Stimulated activated naive CD8-positive, alpha-beta T cell treated with anti-CD3 and anti-CD28 coated beads, Interleukin-15, amount 100 ng/mL, for 72 hours (primary cell): ENCODE measurements at regions not wholly inside any gene's neighbourhood (a gene's known extent, or its start where the extent isn't known, plus 50 kb on each side); places are given as distances from the start of the nearest gene placed in this dataset.

Source experiments
- ATAC-seq: fragments of 150-1000 bp; cut with Tn5 transposase; 2 replicates; pipeline ENCODE4 v1.10.0; 2021; ENCODE audit warnings: mild to moderate bottlenecking, moderate library complexity
- DNase-seq, 2 donors: peaks; one replicate each; pipeline ENCODE4 v3.0.0; 2021 to 2022
- H3K27ac Mint-ChIP-seq, 2 donors: one replicate each; pipeline ENCODE4 v1.8.0; 2022; ENCODE audit warnings: mild to moderate bottlenecking in 2 of 2, mixed read lengths in 2 of 2, moderate library complexity in 2 of 2
- H3K27me3 Mint-ChIP-seq: one replicate; pipeline ENCODE4 v1.8.0; 2022; ENCODE audit warnings: mixed read lengths
- H3K4me1 Mint-ChIP-seq: one replicate; pipeline ENCODE4 v1.8.0; 2022; ENCODE audit warnings: mild to moderate bottlenecking, mixed read lengths
- H3K4me3 Mint-ChIP-seq, 2 donors: one replicate each; pipeline ENCODE4 v1.8.0; 2022; ENCODE audit warnings: mild to moderate bottlenecking in 2 of 2, mixed read lengths in 2 of 2, moderate library complexity in 1 of 2
- H3K9me3 Mint-ChIP-seq, 2 donors: one replicate each; pipeline ENCODE4 v1.8.0; 2022; ENCODE audit warnings: mixed read lengths in 2 of 2

DNA sequence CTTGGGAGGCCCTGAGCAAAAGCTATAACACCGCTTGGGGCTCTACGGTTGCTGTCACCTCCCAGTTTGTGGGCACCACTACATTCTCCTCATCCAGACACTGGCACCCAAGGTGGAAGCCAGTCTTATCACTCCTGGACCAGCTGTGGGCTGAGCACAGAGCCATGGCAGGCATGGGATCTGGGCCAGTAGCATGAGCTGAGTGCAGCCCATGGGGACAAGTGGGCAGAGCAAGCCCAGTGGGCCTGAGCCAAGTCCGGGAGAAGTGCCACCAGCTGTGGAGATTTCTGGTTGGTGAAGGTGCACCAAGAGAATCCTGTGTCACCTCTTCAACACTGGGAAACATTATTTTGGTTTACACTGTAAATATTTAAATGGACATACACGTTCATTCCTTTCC is 1013.0 kb downstream of the TECRL start:
- H3K27me3 Mint-ChIP-seq = no peaks in the 10 kb centered on the region
- no peak for ATAC-seq

DNA sequence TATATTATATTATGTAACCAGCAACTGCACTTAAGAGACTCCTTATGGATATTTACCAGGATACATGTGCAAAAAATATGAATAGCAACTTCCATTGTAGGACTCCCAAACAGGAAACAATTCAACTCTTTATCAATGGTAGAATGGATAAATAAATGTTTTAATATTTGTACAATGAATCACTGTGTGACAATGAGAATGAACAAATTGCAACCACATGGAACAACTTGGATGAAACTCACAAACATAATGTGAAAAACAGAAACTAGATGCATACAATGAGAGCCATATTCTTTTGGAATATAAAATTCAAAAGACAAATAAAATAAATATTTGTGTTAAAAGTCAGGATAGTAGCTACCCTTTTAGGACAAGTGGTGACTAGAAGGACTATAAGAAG is 1015.7 kb downstream of the TECRL start:
- H3K4me1 Mint-ChIP-seq = no peaks in the 10 kb centered on the region
- no peak overlapping the region for H3K4me3 Mint-ChIP-seq

More for the DNA sequence above, 1013.0 kb downstream of the TECRL start:
- Mint-ChIP-seq H3K4me1 (no peaks in the 10 kb centered on the region), H3K27ac (no peak overlapping the region), H3K9me3 (peaks cover 0 to 8% of the 10 kb centered on the region in 2 donors), H3K4me3 (no peak overlapping the region)
- DNase-seq = no peak

DNA sequence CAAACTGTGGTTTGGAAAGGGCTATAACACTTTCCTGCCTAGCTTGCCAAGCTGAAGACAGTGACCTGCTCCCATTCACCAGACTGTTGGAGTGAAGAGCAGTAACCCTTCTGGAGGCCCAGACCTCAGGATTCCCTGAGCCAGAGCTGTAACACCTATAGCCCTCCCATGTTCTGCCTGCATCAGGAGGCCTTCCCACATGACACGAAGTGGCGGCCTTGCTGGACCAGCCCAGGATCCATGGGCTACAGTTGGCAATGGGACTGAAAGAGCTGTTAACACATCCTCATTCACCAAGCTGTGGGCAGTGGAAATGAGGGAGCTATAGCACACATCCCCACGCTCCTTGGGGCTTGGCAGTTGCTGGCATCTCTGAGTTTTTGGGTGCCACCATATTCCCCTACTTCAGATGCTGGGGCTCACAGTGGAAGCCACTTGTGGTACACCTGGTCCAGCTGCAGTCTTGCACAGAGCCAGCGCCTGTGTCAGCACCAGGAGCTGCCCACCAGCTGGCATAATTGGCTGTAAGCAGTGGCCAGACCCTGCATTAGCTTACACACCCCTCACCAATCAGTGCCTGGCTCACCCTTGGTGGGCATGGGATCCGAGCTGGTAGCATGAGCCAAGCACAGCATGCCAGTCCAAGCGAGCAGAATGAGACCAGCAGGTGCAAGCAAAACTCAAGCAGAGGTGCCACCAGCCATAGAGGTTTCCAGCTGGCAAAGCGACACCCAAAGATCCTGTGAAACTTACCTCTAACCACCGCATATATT is 1029.3 kb downstream of the TECRL start:
- H3K4me3 Mint-ChIP-seq = no peak overlapping the region
- peaks cover 0 to 4% of the 10 kb centered on the region in 2 donors for H3K9me3 Mint-ChIP-seq
- H3K4me1 Mint-ChIP-seq = no peaks in the 10 kb centered on the region
- no peak overlapping the region for H3K27ac Mint-ChIP-seq
- no peaks in the 10 kb centered on the region for H3K27me3 Mint-ChIP-seq
- DNase-seq = no peak
- no peak for ATAC-seq

More for the DNA sequence above, 1015.7 kb downstream of the TECRL start:
- Mint-ChIP-seq H3K9me3 (peaks cover 0 to 8% of the 10 kb centered on the region in 2 donors), H3K27ac (no peak overlapping the region), H3K27me3 (no peaks in the 10 kb centered on the region)
- DNase-seq = no peak
- ATAC-seq = no peak

DNA sequence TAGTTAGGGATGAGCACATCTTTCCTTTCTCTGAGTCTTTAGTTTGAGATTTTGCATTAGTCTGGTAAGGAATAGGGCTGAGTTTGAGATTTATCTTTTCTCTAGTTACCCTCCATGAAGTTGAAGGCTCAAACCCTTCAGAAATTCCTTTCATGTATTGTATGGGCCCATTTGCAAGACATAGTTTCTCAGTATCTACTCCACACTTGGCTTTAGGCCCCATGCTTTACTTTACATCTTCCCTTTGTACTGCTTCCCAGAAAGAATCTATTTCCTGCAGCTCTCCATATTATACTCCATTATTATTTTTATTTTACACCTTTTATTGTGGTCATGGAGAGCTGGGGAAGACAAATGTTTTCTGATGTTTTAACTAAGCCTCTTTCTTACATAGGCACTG is 1038.2 kb downstream of the TECRL start:
- H3K27ac Mint-ChIP-seq = no peak overlapping the region
- H3K4me3 Mint-ChIP-seq = no peak overlapping the region
- no peak for DNase-seq
- no peaks in the 10 kb centered on the region for H3K27me3 Mint-ChIP-seq
- no peak for ATAC-seq
- peaks cover 11 to 16% of the 10 kb centered on the region in 2 donors for H3K9me3 Mint-ChIP-seq
- H3K4me1 Mint-ChIP-seq = no peaks in the 10 kb centered on the region

DNA sequence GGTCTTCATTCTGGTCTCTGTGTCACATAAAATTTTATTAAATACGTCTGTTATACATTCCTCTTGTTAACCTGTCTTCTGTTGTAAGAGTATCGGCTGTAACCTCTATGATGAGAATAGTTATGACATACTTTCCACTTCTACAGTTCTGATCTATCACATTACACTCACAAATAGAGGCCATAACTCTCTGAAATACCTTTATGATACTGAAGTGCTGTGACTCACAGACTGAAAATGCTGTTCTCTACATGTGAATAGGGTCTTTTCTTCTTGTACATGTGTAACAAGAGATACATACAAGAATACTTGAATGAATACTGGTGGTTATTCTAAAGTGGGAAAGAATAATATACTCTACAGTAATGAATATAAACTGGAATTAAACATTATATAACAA is 1047.6 kb downstream of the TECRL start:
- Mint-ChIP-seq H3K9me3 (peaks cover 13 to 16% of the 10 kb centered on the region in 2 donors), H3K4me3 (no peak overlapping the region), H3K27ac (no peak overlapping the region), H3K27me3 (no peaks in the 10 kb centered on the region), H3K4me1 (no peaks in the 10 kb centered on the region)
- no peak for ATAC-seq
- DNase-seq = no peak

DNA sequence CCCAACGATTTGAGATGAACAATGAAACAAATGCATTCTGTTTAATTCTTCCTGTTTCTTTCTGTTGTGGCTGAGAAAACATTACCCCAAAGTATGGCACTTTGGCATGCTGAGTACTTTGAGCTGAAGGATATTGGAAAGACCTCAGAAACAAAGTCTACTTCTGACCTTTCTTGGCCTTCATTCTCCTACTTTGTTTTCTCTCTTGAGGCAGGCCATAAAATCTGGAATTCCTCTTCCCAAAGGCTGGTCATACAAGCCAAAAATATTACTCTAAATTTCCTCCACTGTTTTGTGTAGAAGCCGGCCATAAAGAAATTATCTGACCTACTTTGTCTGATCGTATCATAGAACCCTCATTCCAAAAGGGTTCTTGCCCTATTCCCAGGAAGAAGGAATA is 1048.2 kb downstream of the TECRL start:
- no peaks in the 10 kb centered on the region for H3K4me1 Mint-ChIP-seq
- H3K9me3 Mint-ChIP-seq = peaks cover 10 to 11% of the 10 kb centered on the region in 2 donors
- no peak for ATAC-seq
- no peaks in the 10 kb centered on the region for H3K27me3 Mint-ChIP-seq
- no peak overlapping the region for H3K27ac Mint-ChIP-seq
- DNase-seq = no peak
- H3K4me3 Mint-ChIP-seq = no peak overlapping the region

DNA sequence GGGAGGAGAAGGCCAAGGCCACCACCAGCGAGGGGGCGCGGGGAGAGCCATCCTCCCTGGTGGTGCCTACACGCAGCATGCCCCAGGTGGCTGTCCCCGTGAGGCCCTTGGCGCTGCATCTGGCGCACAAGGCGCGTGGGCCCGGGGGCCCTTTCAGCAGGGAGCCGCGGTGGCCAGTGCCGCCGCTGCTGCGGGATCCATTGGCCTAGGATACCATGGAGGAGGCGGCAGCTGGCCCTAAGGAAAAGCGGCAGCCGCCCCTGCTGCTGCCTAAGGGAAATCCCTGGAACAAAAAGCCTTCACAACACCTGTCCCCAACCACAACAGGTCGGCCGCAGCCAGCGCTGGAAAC is 1059.6 kb downstream of the TECRL start:
- DNase-seq (no peak), ATAC-seq (no peak)
- H3K4me1 Mint-ChIP-seq = no peaks in the 10 kb centered on the region
- peaks cover 12 to 29% of the 10 kb centered on the region in 2 donors for H3K9me3 Mint-ChIP-seq
- H3K4me3 Mint-ChIP-seq = no peak overlapping the region
- H3K27me3 Mint-ChIP-seq = no peaks in the 10 kb centered on the region
- H3K27ac Mint-ChIP-seq = no peak overlapping the region

DNA sequence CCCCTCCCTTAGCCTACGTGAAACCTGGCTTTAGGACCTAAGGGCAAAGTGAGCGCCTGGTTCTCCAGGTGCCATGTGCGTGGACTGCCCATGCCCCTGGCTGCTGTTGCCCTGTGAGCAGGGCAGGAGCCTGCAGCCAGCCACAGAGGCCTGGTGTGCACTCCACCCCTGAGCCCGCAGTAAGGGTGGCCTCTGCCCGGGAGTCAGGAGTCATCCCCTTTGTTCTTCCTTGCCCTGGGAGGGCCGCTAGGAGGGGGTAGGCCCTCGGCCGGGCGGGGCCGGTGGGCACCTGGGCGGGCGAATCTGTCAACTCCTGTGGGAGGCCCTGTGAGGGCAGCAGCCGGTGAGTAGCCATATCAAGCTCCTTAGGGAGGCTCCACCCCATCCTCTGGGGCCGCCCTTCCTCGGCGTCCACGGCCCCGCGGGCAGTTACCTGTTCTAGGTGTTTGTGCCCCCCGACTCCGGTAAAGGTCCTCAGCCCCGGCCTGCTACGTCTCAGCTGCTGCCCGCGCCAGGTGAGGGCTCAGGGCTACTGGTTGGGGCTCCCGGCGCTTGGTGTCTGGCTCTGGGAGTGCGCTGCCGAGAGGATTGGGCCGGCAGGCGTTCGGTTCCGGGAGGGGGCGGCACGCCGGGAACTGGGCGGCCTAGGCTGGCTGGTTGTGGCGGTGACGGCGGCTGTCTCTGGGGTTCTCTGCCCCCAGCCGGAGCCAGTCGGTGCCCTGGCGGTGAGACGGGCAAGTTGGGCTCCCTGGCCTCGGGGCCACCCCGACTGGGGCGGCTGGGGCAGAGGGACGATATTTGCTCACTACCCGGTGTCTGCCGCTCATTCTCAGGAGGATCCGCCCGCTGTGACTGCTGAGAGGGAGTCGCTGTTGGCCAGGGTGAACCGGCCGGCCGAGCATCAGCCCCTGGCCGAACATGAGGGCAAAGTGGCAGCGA is 1060.2 kb downstream of the TECRL start:
- H3K4me3 Mint-ChIP-seq = no peak overlapping the region
- no peaks in the 10 kb centered on the region for H3K4me1 Mint-ChIP-seq
- no peak for ATAC-seq
- no peak overlapping the region for H3K27ac Mint-ChIP-seq
- DNase-seq = no peak
- H3K27me3 Mint-ChIP-seq = no peaks in the 10 kb centered on the region
- H3K9me3 Mint-ChIP-seq = peaks cover 12 to 24% of the 10 kb centered on the region in 2 donors

DNA sequence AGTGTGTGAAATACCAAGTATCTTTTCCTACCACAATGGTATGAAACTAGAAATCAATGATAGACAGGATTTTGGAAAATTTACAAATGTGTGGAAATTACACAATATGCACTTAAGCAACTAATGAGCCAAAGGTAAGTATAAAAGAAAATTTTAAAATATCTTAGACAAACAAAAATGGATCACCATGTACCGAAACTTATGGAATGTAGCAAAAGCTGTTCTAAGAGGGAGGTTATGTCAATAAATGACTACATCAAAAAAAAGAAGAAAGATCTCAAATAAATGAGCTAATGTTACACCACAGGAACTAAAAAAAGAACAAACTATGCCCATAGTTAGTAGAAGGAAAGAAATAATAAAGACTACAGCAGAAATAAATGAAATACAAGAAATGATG is 1084.1 kb downstream of the TECRL start:
- Mint-ChIP-seq H3K9me3 (peaks cover 20 to 29% of the 10 kb centered on the region in 2 donors), H3K4me3 (no peak overlapping the region), H3K4me1 (no peaks in the 10 kb centered on the region), H3K27me3 (no peaks in the 10 kb centered on the region), H3K27ac (no peak overlapping the region)
- no peak for DNase-seq
- no peak for ATAC-seq

DNA sequence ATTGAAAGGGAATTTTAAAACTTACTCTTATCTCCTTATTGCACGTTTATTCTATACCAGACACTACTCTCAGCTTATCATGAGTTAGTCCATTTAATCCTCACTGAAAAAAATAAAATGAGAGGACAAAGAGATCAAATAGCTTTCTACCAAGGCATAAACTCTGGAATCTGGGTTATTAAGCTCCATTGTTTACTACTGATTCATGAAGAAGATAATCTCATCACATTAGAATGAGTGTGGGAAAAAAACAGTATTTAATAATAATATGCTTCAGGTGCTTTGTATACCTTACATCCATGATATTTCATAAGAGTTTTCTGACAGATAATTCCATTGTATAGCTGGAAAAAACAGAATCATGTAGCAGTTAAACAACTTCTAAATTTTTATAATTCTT is 1092.6 kb downstream of the TECRL start:
- Mint-ChIP-seq H3K4me1 (no peaks in the 10 kb centered on the region), H3K9me3 (peaks cover 7% of the 10 kb centered on the region in 2 donors), H3K27ac (no peak overlapping the region), H3K4me3 (no peak overlapping the region), H3K27me3 (no peaks in the 10 kb centered on the region)
- ATAC-seq (no peak), DNase-seq (no peak)

DNA sequence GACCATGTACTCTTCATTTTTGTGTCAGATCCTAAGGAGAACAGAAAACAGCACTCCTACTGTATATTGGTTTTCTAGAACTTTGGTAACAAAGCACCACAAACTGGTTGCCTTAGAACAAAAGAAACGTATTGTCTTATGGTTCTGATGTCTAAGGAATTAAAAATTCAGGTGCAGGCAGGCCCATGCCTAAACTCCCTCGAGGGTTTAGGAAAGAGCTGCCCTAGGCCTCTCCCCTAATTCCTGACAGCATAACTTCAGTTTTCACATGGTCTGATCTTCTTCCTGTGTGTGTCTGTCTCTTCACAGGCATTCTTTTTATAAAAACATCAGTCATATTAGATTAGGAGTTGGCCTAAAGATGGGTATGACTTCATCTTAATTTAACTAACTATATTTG is 1093.6 kb downstream of the TECRL start:
- ATAC-seq (no peak), DNase-seq (no peak)
- Mint-ChIP-seq H3K4me1 (no peaks in the 10 kb centered on the region), H3K4me3 (no peak overlapping the region), H3K9me3 (peaks cover 7 to 9% of the 10 kb centered on the region in 2 donors), H3K27ac (no peak overlapping the region), H3K27me3 (no peaks in the 10 kb centered on the region)

DNA sequence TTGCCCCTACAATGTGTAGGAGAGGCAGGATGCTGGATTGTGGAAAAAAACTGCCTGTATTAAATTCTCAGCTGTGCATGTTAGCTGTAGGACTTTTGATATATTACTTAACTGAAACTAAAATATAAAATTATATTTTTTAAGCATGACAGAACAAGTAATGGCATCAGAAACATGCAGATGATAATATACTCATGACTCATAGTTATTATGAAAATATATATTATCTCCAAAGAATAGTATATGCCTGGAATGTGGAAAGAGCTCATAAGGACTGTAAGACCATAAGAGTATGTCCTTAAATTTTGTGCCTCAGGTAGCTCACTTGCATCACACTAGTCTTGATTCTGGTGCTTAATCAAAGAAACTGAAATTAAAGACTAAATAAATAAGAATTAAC is 1100.6 kb downstream of the TECRL start:
- Mint-ChIP-seq H3K4me1 (no peaks in the 10 kb centered on the region), H3K4me3 (no peak overlapping the region), H3K9me3 (peaks cover 0 to 4% of the 10 kb centered on the region in 2 donors), H3K27ac (no peak overlapping the region), H3K27me3 (no peaks in the 10 kb centered on the region)
- DNase-seq (no peak), ATAC-seq (no peak)

DNA sequence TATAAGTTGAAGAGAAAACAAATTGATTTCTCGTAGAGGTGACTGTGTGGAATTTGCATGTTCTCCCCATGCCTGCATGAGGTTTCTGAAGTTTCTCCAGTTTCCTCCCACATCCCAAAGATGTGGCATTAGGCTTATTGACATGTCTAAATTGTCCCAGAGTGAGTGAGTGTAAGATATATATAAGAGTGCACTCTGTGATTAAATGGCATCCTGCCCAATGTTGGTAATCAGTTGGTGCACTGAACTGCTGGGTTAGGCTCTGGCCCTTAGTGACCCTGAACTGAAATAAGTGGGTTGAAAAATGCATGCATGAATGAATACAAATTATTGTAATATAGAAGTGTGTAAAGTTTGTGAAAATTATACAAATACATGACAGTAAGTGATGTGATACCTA is 1106.5 kb downstream of the TECRL start:
- ATAC-seq = no peak

DNA sequence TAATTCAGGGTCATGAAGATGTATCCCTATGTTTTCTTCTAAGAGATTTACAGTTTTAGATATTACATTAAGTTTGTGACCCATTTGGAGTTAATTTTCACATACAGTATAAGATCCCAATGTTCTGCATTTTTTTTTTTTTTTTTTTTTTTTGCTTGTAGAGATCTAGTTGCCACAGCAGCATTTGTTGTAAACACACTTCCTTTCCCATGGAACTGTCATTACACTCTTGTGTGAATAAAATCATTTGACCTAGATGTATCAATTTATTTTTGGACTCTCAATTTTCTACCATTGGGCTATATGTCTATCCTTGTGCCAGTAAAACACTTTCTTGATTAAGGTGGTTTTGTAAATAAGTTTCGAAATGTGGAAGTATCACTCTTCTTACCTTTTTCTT is 1107.2 kb downstream of the TECRL start:
- no peak for DNase-seq

More for the DNA sequence above, 1106.5 kb downstream of the TECRL start:
- H3K4me3 Mint-ChIP-seq = no peak overlapping the region
- no peak overlapping the region for H3K27ac Mint-ChIP-seq
- H3K4me1 Mint-ChIP-seq = no peaks in the 10 kb centered on the region
- DNase-seq = no peak
- H3K9me3 Mint-ChIP-seq = no peaks in the 10 kb centered on the region
- no peaks in the 10 kb centered on the region for H3K27me3 Mint-ChIP-seq

DNA sequence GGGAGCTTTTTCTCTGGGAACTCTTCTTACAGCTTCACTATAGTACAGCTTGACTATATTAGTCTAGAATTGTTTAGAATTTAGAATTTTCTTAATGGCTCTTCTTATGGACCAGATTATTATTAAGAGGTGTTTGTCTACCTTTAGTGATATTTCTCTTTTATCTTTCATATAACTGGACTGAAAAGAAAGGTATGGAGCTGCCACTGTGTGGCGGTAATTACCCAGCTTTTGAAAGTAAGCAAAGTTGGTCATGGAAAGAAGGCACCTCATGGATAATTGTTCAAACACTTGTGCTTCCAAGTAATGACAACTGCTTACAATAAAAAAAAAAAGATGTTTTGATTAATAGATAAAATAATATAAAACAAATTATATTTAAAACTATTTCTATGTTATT is 1112.5 kb downstream of the TECRL start:
- H3K4me1 Mint-ChIP-seq = no peaks in the 10 kb centered on the region
- DNase-seq (no peak), ATAC-seq (no peak)
- no peaks in the 10 kb centered on the region for H3K27me3 Mint-ChIP-seq
- no peak overlapping the region for H3K4me3 Mint-ChIP-seq
- H3K9me3 Mint-ChIP-seq = no peaks in the 10 kb centered on the region
- H3K27ac Mint-ChIP-seq = no peak overlapping the region

More for the DNA sequence above, 1107.2 kb downstream of the TECRL start:
- Mint-ChIP-seq H3K9me3 (no peaks in the 10 kb centered on the region), H3K4me3 (no peak overlapping the region), H3K4me1 (no peaks in the 10 kb centered on the region), H3K27me3 (no peaks in the 10 kb centered on the region), H3K27ac (no peak overlapping the region)
- no peak for ATAC-seq

DNA sequence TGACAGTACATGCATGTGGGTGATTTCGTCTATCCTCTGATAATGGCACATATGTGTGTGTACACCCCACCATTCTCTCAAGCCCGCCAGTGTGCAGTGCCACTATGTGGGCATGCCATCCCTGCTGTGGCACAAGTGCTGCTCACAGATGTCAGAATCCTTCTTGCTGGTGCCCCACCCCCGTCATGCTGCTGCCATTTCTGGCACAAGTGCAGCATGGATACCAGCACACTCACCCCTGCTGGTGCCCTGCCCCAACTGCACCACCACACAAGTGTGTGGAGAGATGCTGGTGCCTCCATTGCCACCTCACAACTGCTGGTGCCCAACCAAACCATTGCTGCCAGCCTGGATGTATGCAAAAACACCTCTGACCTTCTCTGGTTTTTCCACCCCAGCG is 1133.8 kb downstream of the TECRL start:
- Mint-ChIP-seq H3K27ac (no peak overlapping the region), H3K9me3 (peaks cover 14 to 23% of the 10 kb centered on the region in 2 donors), H3K4me1 (no peaks in the 10 kb centered on the region), H3K4me3 (no peak overlapping the region), H3K27me3 (no peaks in the 10 kb centered on the region)
- ATAC-seq (no peak), DNase-seq (no peak)
